ENCODE measurements at regions not wholly inside any gene's neighbourhood (a gene's known extent, or its start where the extent isn't known, plus 50 kb on each side); places are given as distances from the start of the nearest gene placed in this dataset.

GRCh38 chr21:43316156-43316845 lies 110.6 kb downstream of the SIK1 start:
- TF ChIP-seq, protein P1, sequence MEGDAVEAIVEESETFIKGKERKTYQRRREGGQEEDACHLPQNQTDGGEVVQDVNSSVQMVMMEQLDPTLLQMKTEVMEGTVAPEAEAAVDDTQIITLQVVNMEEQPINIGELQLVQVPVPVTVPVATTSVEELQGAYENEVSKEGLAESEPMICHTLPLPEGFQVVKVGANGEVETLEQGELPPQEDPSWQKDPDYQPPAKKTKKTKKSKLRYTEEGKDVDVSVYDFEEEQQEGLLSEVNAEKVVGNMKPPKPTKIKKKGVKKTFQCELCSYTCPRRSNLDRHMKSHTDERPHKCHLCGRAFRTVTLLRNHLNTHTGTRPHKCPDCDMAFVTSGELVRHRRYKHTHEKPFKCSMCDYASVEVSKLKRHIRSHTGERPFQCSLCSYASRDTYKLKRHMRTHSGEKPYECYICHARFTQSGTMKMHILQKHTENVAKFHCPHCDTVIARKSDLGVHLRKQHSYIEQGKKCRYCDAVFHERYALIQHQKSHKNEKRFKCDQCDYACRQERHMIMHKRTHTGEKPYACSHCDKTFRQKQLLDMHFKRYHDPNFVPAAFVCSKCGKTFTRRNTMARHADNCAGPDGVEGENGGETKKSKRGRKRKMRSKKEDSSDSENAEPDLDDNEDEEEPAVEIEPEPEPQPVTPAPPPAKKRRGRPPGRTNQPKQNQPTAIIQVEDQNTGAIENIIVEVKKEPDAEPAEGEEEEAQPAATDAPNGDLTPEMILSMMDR (IDR thresholded peaks at IDR 0.05): no peak
- TF ChIP-seq POLR2A (IDR thresholded peaks at IDR 0.05): no peak
